ENCODE measurements at regions not wholly inside any gene's neighbourhood (a gene's known extent, or its start where the extent isn't known, plus 50 kb on each side); places are given as distances from the start of the nearest gene placed in this dataset.
"Not testable (repeated sequence)": the region's sequence is repeated elsewhere in the genome, so short reads cannot be mapped to it uniquely, and the experiment has no call there.

DNA sequence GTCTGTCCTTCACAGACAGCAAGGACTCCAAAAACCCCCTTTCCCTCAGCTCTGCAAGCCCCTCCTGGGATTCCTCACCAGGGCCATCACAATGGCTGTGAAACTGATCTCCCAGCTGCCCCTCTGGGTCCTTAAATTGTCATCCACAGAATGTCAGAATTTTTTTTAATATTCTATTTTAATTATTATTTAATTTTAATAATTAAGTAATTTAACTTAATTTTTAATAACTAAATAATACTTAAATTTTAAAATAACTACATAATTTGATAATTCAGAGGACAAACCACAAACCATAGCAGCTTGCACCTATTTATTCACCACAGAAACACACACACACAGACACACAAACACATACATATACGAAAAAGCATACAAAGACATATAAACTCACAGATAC lies 565.8 kb upstream of the COBL start:
- DNase-seq (ENCODE audit: extremely low spot score), result no peak
- POLR2A ChIA-PET, result no interaction called here
- TF ChIP-seq ELF4 (IDR thresholded peaks at IDR 0.05), result no peak
- no peak for TF ChIP-seq FOXM1 (IDR thresholded peaks at IDR 0.05; ENCODE audit: borderline replicate concordance)
- no peak for TF ChIP-seq ARNT (IDR thresholded peaks at IDR 0.05)
- no peak for TF ChIP-seq CTBP1 (IDR thresholded peaks at IDR 0.05; ENCODE audit: borderline replicate concordance)
- TF ChIP-seq ZNF384 (IDR thresholded peaks at IDR 0.05), result no peak
- CTCF ChIA-PET, result no interaction called here

DNA sequence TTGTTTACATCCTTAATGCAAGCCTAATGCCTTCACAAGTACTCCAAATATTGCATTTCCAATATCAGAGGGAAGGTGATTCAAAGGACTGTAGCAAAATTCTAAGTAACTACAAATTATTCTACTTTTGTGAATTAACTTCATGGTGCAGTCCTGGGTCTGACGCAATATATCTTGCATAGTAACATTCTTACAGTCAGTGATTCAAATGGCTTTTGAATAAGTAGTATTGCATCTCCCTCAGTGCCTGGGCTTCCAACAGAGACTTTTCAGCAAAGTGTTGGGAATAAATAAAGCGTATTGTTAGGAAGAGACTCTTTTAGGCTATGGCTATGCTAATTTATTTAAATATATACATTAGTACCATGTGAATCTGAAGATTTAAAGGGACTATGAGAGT lies 564.7 kb upstream of the COBL start:
- TF ChIP-seq ARNT (IDR thresholded peaks at IDR 0.05), result no peak
- no peak for TF ChIP-seq TARDBP (IDR thresholded peaks at IDR 0.05)
- DNase-seq (ENCODE audit: extremely low spot score), result no peak
- ChIA-PET POLR2A (no interaction called here), CTCF (no interaction called here)

DNA sequence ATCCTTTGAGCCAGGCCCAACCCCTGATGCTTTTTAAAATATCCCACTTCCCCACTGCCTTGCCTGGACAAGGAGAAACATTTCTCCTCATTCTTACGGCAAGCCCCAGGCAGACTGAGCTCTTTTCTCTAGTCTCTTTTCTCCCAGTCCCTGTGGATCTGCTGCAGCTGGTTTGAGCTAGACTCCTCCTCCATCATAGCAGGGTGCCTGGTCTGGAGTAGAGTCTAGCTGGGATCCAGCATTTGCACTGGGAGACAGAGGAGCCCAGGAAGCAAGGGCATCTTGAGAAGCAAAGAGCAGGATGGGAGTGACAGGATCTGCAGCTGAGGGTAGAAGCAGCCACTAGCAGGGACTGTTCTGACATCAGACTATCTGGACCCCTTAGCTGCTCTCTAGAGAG lies 562.3 kb upstream of the COBL start:
- TF ChIP-seq FOXK2 (IDR thresholded peaks at IDR 0.05), result no peak
- no peak for TF ChIP-seq ARNT (IDR thresholded peaks at IDR 0.05)
- no peak for TF ChIP-seq FOXA1 (IDR thresholded peaks at IDR 0.05)
- no peak for TF ChIP-seq TARDBP (IDR thresholded peaks at IDR 0.05)
- TF ChIP-seq NFRKB (IDR thresholded peaks at IDR 0.05), result no peak
- no peak for TF ChIP-seq ELF4 (IDR thresholded peaks at IDR 0.05)
- no peak for TF ChIP-seq BHLHE40 (IDR thresholded peaks at IDR 0.05; ENCODE audit: borderline replicate concordance)
- TF ChIP-seq L3MBTL2 (conservative IDR thresholded peaks at IDR 0.05), result no peak
- no peak for TF ChIP-seq ZNF384 (IDR thresholded peaks at IDR 0.05)
- no peak for DNase-seq (ENCODE audit: extremely low spot score)
- CTCF ChIA-PET, result no interaction called here
- POLR2A ChIA-PET, result no interaction called here

DNA sequence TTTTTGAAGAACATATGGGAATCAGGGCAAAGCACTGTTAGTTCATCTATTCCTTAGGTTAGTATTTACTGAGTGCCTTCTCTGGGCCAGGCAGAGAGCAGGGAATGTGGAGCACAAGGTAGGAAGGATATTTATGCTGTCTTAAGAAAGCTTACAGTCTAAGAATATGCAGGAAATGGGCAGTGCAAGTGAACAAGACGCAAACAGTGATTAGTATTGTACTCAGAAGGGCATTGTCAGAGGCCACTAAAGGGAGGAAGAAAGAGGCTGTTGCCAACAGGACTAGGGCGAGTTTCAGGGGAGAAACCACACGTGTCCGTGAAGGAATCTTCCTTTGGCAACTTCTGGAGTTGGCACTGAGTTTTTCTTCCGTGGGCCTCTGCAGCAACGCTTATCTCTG lies 552.8 kb upstream of the COBL start:
- DNase-seq (ENCODE audit: extremely low spot score), result no peak
- POLR2A ChIA-PET, result no interaction called here
- CTCF ChIA-PET, result no interaction called here
- TF ChIP-seq BHLHE40 (IDR thresholded peaks at IDR 0.05; ENCODE audit: borderline replicate concordance), result no peak

DNA sequence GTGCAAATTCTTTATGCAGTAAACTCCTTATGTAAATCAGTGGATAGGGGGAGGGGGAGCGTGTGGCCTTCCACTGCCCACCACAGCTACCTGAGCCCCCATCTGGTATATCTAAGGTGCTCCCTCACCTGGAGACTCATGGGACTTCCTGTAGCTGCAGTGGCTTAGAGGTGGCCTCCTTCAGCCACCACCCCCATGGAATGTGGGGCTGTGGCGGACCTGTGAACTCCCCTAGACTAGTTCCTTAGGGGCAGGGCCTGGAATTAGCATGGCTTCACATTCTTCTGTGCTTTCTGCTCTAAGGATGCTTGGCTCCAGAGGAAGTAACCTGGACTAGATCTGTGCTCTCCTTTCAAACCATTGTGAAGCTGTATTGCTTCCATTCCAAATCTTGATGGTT lies 550.5 kb upstream of the COBL start:
- CTCF ChIA-PET, result no interaction called here
- no peak for DNase-seq (ENCODE audit: extremely low spot score)
- POLR2A ChIA-PET, result no interaction called here
- no peak for TF ChIP-seq L3MBTL2 (conservative IDR thresholded peaks at IDR 0.05)
- TF ChIP-seq HDGF (IDR thresholded peaks at IDR 0.05; ENCODE audit: borderline replicate concordance), result no peak
- no peak for TF ChIP-seq FOXK2 (IDR thresholded peaks at IDR 0.05)

DNA sequence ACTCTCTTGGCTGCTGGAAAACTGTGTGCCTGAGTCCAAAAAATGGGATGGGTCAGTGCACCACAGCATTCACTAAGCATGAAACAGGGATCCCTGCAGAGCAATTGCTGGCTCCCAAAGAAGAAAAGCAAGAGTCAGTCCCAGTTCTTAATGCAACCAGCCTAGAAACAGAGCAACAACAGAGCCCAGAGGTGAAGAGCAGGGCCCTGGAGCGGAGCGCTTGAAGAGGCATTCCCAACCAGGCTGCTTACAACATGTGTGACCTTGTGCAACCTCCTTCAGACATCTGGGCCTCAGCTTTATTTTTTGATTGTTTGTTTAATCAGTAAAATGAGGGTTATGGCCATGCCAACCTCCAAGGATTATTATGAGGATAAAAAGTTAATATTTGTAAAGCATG lies 543.7 kb upstream of the COBL start:
- CTCF ChIA-PET, result no interaction called here
- no peak for DNase-seq (ENCODE audit: extremely low spot score)
- TF ChIP-seq LEF1 (IDR thresholded peaks at IDR 0.05; ENCODE audit: borderline replicate concordance) (no peak), SUZ12 (IDR thresholded peaks at IDR 0.05) (no peak), FOXA1 (IDR thresholded peaks at IDR 0.05) (no peak), ELF4 (IDR thresholded peaks at IDR 0.05) (no peak), HDGF (IDR thresholded peaks at IDR 0.05; ENCODE audit: borderline replicate concordance) (no peak), CTBP1 (IDR thresholded peaks at IDR 0.05; ENCODE audit: borderline replicate concordance) (no peak), L3MBTL2 (conservative IDR thresholded peaks at IDR 0.05) (no peak), FOXK2 (IDR thresholded peaks at IDR 0.05) (no peak), BHLHE40 (IDR thresholded peaks at IDR 0.05; ENCODE audit: borderline replicate concordance) (no peak), SP1 (IDR thresholded peaks at IDR 0.05) (no peak), ARNT (IDR thresholded peaks at IDR 0.05) (no peak), TARDBP (IDR thresholded peaks at IDR 0.05) (no peak), ZNF384 (IDR thresholded peaks at IDR 0.05) (no peak)
- TF ChIP-seq, protein P1, sequence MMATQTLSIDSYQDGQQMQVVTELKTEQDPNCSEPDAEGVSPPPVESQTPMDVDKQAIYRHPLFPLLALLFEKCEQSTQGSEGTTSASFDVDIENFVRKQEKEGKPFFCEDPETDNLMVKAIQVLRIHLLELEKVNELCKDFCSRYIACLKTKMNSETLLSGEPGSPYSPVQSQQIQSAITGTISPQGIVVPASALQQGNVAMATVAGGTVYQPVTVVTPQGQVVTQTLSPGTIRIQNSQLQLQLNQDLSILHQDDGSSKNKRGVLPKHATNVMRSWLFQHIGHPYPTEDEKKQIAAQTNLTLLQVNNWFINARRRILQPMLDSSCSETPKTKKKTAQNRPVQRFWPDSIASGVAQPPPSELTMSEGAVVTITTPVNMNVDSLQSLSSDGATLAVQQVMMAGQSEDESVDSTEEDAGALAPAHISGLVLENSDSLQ (IDR thresholded peaks at IDR 0.05), result no peak
- POLR2A ChIA-PET, result no interaction called here

DNA sequence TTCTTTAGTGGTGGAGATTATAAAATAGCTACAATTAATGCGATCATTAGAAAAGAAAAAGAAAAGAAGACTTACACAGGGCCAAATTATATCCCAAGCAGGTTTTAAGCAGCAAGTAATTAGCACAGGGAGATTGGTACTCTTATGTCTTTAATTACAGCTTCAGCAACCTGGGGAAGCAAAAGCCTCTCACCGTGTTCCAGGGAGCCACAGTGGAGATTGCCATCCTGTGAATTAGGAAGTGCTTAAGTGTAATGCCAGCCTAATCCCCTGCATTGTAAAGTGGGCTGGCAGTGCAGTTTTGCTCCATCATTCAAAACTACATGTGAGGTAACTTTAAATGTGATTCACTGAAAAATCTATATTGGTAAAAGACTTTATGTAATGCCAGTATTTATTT lies 533.5 kb upstream of the COBL start:
- ChIA-PET POLR2A (no interaction called here), CTCF (interaction anchor here (0.6 kb wide), 1 partner anchor 1057 kb away, joined by 3 read pairs; no protein-coding TSS in a partner anchor)
- no peak for DNase-seq (ENCODE audit: extremely low spot score)
- TF ChIP-seq ARNT (IDR thresholded peaks at IDR 0.05), result no peak
- no peak for TF ChIP-seq BHLHE40 (IDR thresholded peaks at IDR 0.05; ENCODE audit: borderline replicate concordance)
- TF ChIP-seq FOXA1 (IDR thresholded peaks at IDR 0.05), result no peak
- no peak for TF ChIP-seq L3MBTL2 (conservative IDR thresholded peaks at IDR 0.05)
- TF ChIP-seq HDGF (IDR thresholded peaks at IDR 0.05; ENCODE audit: borderline replicate concordance), result no peak
- TF ChIP-seq SP1 (IDR thresholded peaks at IDR 0.05), result no peak
- no peak for TF ChIP-seq ZNF384 (IDR thresholded peaks at IDR 0.05)

DNA sequence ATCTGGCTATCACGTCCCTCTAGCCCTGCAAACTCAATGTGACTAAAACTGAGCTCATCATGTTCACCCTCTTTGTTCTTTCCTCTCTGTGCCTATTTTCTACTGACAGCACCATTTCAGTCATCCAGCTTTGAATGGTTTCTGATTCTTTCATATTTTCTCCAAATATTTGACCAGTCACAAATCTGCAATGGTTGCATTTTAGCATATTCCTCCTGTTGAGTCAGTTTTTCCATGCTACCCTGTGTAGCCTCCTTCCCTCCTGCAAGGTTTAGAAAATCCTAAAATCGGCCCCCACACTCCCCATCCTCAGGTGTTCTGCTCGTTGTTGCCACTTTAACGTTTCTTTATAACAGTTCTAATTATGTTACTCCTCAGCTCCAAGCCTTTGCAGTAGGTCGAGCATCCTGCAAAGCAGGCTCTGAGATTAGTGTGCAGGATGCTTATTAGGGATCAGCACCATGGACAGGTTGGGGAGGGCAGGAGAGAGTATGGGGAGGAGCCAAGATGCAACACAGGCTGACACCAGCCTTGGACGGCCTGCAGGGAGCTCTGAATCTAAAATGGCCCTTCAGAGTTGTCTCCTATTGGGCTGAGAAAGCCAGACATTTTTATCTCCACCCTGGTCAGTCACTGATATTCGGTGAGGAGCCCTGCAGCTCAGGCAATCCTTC lies 531.0 kb upstream of the COBL start:
- CTCF ChIA-PET, result no interaction called here
- DNase-seq (ENCODE audit: extremely low spot score), result no peak
- POLR2A ChIA-PET, result no interaction called here
- TF ChIP-seq ELF4 (IDR thresholded peaks at IDR 0.05) (no peak), FOXA1 (IDR thresholded peaks at IDR 0.05) (no peak), L3MBTL2 (conservative IDR thresholded peaks at IDR 0.05) (no peak), CTBP1 (IDR thresholded peaks at IDR 0.05; ENCODE audit: borderline replicate concordance) (no peak), TARDBP (IDR thresholded peaks at IDR 0.05) (no peak), ARNT (IDR thresholded peaks at IDR 0.05) (no peak), SUZ12 (IDR thresholded peaks at IDR 0.05) (no peak), HDGF (IDR thresholded peaks at IDR 0.05; ENCODE audit: borderline replicate concordance) (no peak), LEF1 (IDR thresholded peaks at IDR 0.05; ENCODE audit: borderline replicate concordance) (no peak), ZNF384 (IDR thresholded peaks at IDR 0.05) (no peak), SP1 (IDR thresholded peaks at IDR 0.05) (no peak)
- TF ChIP-seq, protein P1 (IDR thresholded peaks at IDR 0.05), result no peak

DNA sequence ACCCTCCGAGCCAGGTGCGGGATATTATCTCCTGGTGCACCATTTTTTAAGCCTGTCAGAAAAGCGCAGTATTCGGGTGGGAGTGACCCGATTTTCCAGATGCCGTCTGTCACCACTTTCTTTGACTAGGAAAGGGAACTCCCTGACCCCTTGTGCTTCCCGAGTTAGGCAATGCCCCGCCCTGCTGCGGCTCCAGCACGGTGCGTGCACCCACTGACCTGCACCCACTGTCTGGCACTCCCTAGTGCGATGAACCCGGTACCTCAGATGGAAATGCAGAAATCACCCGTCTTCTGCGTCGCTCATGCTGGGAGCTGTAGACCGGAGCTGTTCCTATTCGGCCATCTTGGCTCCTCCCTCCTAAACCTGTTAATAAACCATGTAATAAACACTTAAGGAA lies 522.5 kb upstream of the COBL start:
- CTCF ChIA-PET; POLR2A ChIA-PET; DNase-seq (ENCODE audit: extremely low spot score): not testable (repeated sequence)

Measured in HEK293T (cell line).